ENCODE measurements at regions not wholly inside any gene's neighbourhood (a gene's known extent, or its start where the extent isn't known, plus 50 kb on each side); places are given as distances from the start of the nearest gene placed in this dataset.

- Histone ChIP-seq H3K4me1 (no peaks in the 10 kb centered on the region), H3K27ac (no peak overlapping the region), H3K4me3 (no peak overlapping the region), H3K36me3 (no peaks in the 10 kb centered on the region), H3K9me3 (no peaks in the 10 kb centered on the region), H3K27me3 (no peaks in the 10 kb centered on the region)
- TF ChIP-seq POLR2AphosphoS5 (IDR thresholded peaks at IDR 0.05) (no peak), POLR2A (IDR thresholded peaks at IDR 0.05) (no peak), EP300 (IDR thresholded peaks at IDR 0.05) (no peak), CTCF (IDR thresholded peaks at IDR 0.05) (no peak)
- 88 to 93% methylated on average over 1 of the region's 1 CpG for WGBS, 2 donors
- no peak for ATAC-seq (ENCODE audit: low FRiP score in 2 of 2)
- DNase-seq: no peak
These were observed 357.2 kb downstream of the SLITRK6 start for GRCh38 chr13:85441975-85442374.

- WGBS, 2 donors: 89 to 90% methylated on average over 12 of the region's 12 CpGs
- Histone ChIP-seq H3K4me3 (no peak overlapping the region), H3K27me3 (no peaks in the 10 kb centered on the region), H3K4me1 (no peaks in the 10 kb centered on the region), H3K9me3 (no peaks in the 10 kb centered on the region), H3K27ac (no peak overlapping the region), H3K36me3 (no peaks in the 10 kb centered on the region)
- no peak for TF ChIP-seq EP300 (IDR thresholded peaks at IDR 0.05)
- TF ChIP-seq POLR2AphosphoS5 (IDR thresholded peaks at IDR 0.05): no peak
- no peak for TF ChIP-seq CTCF (IDR thresholded peaks at IDR 0.05)
- no peak for TF ChIP-seq POLR2A (IDR thresholded peaks at IDR 0.05)
- ATAC-seq (ENCODE audit: low FRiP score in 2 of 2) (no peak), DNase-seq (no peak)
These were observed 357.9 kb downstream of the SLITRK6 start for GRCh38 chr13:85441364-85441763.

DNA sequence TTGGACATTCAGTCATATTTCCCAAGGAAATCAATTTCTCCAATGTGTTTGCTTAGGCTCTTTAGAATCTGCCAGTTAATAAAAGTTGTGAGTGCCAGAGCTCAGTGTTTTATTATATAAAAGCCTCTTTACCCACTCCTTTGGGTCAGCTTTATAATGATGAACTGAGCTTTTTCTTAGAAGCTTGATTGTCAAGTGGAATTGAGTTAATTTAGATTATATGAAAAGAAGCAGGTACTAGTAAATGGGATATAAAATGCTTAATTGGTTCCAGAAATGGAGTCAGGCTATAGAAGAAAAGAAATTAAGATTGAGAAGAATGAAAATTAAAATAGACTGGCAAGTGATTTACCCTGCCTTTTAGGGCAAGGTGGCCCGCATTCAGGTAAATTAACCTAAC is 363.2 kb downstream of the SLITRK6 start:
- Histone ChIP-seq H3K27ac (no peak overlapping the region), H3K9me3 (no peaks in the 10 kb centered on the region), H3K4me3 (no peak overlapping the region), H3K27me3 (no peaks in the 10 kb centered on the region), H3K36me3 (no peaks in the 10 kb centered on the region), H3K4me1 (no peaks in the 10 kb centered on the region)
- DNase-seq (no peak), ATAC-seq (ENCODE audit: low FRiP score in 2 of 2) (no peak)
- WGBS, 2 donors: 84 to 100% methylated on average over 1 of the region's 1 CpG
- TF ChIP-seq CTCF (IDR thresholded peaks at IDR 0.05) (no peak), POLR2AphosphoS5 (IDR thresholded peaks at IDR 0.05) (no peak), EP300 (IDR thresholded peaks at IDR 0.05) (no peak)

- DNase-seq: no peak
- TF ChIP-seq CTCF (IDR thresholded peaks at IDR 0.05) (no peak), POLR2AphosphoS5 (IDR thresholded peaks at IDR 0.05) (no peak), EP300 (IDR thresholded peaks at IDR 0.05) (no peak), POLR2A (IDR thresholded peaks at IDR 0.05) (no peak)
- no peak overlapping the region for H3K27ac ChIP-seq
These were observed 364.3 kb downstream of the SLITRK6 start for GRCh38 chr13:85434927-85435326.

GRCh38 chr13:85432881-85433280 is 366.3 kb downstream of the SLITRK6 start:
- no peaks in the 10 kb centered on the region for H3K4me1 ChIP-seq
- H3K27ac ChIP-seq: no peak overlapping the region
- TF ChIP-seq POLR2A (IDR thresholded peaks at IDR 0.05) (no peak), CTCF (IDR thresholded peaks at IDR 0.05) (no peak), EP300 (IDR thresholded peaks at IDR 0.05) (no peak), POLR2AphosphoS5 (IDR thresholded peaks at IDR 0.05) (no peak)
- no peaks in the 10 kb centered on the region for H3K27me3 ChIP-seq
- DNase-seq (no peak), ATAC-seq (ENCODE audit: low FRiP score in 2 of 2) (no peak)
- H3K36me3 ChIP-seq: no peaks in the 10 kb centered on the region
- H3K4me3 ChIP-seq: no peak overlapping the region
- no peaks in the 10 kb centered on the region for H3K9me3 ChIP-seq

More at GRCh38 chr13:85434927-85435326, 364.3 kb downstream of the SLITRK6 start:
- Histone ChIP-seq H3K9me3 (no peaks in the 10 kb centered on the region), H3K4me1 (no peaks in the 10 kb centered on the region), H3K4me3 (no peak overlapping the region), H3K27me3 (no peaks in the 10 kb centered on the region), H3K36me3 (no peaks in the 10 kb centered on the region)
- ATAC-seq (ENCODE audit: low FRiP score in 2 of 2): no peak

All from upper lobe of left lung (tissue), 6 donors.